ENCODE measurements at regions not wholly inside any gene's neighbourhood (a gene's known extent, or its start where the extent isn't known, plus 50 kb on each side); places are given as distances from the start of the nearest gene placed in this dataset.

- WGBS, 4 donors: 68 to 73% (median 70%) methylated on average over 5 to 6 of the region's 6 CpGs
These were observed 66.5 kb upstream of the ACKR3 start for GRCh38 chr2:236503100-236503499.

GRCh38 chr2:236503583-236503982 lies 66.0 kb upstream of the ACKR3 start:
- no peak for TF ChIP-seq CTCF (IDR thresholded peaks at IDR 0.05)
- no peak for TF ChIP-seq POLR2A (IDR thresholded peaks at IDR 0.05)
- H3K4me1 ChIP-seq: peaks cover 0 to 7% (median 0%) of the 10 kb centered on the region in 12 donors
- ATAC-seq: peak in 2 of 4 donors; percentile 23 to 30
- no peaks in the 10 kb centered on the region for H3K36me3 ChIP-seq
- intact Hi-C loops (cut with DNase I): loop anchor here in 1 of 10 donors (10.0 kb wide), 1 partner anchor 149 kb away; no protein-coding TSS in a partner anchor
- H3K27ac ChIP-seq: no peak overlapping the region
- H3K27me3 ChIP-seq: peaks cover 0 to 18% (median 6%) of the 10 kb centered on the region in 9 donors
- WGBS, 4 donors: 55 to 69% (median 60%) methylated on average over 13 of the region's 13 CpGs
- H3K4me3 ChIP-seq: no peak overlapping the region
- no peak for DNase-seq
- H3K9me3 ChIP-seq: no peaks in the 10 kb centered on the region

More at GRCh38 chr2:236503100-236503499, 66.5 kb upstream of the ACKR3 start:
- TF ChIP-seq CTCF (IDR thresholded peaks at IDR 0.05) (peak in 2 of 12 donors; percentile 12 to 29), POLR2A (IDR thresholded peaks at IDR 0.05) (no peak)
- Histone ChIP-seq H3K4me3 (no peak overlapping the region), H3K36me3 (no peaks in the 10 kb centered on the region), H3K27me3 (peaks cover 0 to 15% (median 4%) of the 10 kb centered on the region in 9 donors), H3K4me1 (peaks cover 0 to 12% (median 0%) of the 10 kb centered on the region in 12 donors), H3K27ac (no peak overlapping the region), H3K9me3 (no peaks in the 10 kb centered on the region)
- DNase-seq (no peak), ATAC-seq (peak in 1 of 4 donors; percentile 12)
- intact Hi-C loops (cut with DNase I): loop anchor here in 1 of 10 donors (10.0 kb wide), 1 partner anchor 148 kb away; no protein-coding TSS in a partner anchor

GRCh38 chr2:236505041-236505440 lies 64.6 kb upstream of the ACKR3 start:
- no peak for ATAC-seq

GRCh38 chr2:236505648-236506047 lies 64.0 kb upstream of the ACKR3 start:
- intact Hi-C loops (cut with DNase I): loop anchor here in 2 of 10 donors (5.0 to 10.0 kb wide), 2 partner anchors 151 to 557 kb away; no protein-coding TSS in a partner anchor
- 65 to 77% (median 66%) methylated on average over 2 of the region's 2 CpGs for WGBS, 4 donors
- ATAC-seq: no peak
- Histone ChIP-seq H3K36me3 (no peaks in the 10 kb centered on the region), H3K4me1 (peaks cover 0 to 7% (median 0%) of the 10 kb centered on the region in 12 donors), H3K4me3 (no peak overlapping the region), H3K27ac (no peak overlapping the region), H3K27me3 (peaks cover 0 to 18% (median 6%) of the 10 kb centered on the region in 9 donors), H3K9me3 (no peaks in the 10 kb centered on the region)
- TF ChIP-seq CTCF (IDR thresholded peaks at IDR 0.05) (no peak), POLR2A (IDR thresholded peaks at IDR 0.05) (no peak)
- no peak for DNase-seq

More at GRCh38 chr2:236505041-236505440, 64.6 kb upstream of the ACKR3 start:
- Histone ChIP-seq H3K4me3 (no peak overlapping the region), H3K27ac (no peak overlapping the region), H3K36me3 (no peaks in the 10 kb centered on the region), H3K9me3 (no peaks in the 10 kb centered on the region), H3K27me3 (peaks cover 0 to 18% (median 6%) of the 10 kb centered on the region in 9 donors), H3K4me1 (peaks cover 0 to 7% (median 0%) of the 10 kb centered on the region in 12 donors)
- no peak for DNase-seq
- 64 to 78% (median 70%) methylated on average over 3 of the region's 3 CpGs for WGBS, 4 donors
- intact Hi-C loops (cut with DNase I): loop anchor here in 2 of 10 donors (5.0 to 10.0 kb wide), 2 partner anchors 150 to 557 kb away; no protein-coding TSS in a partner anchor
- TF ChIP-seq CTCF (IDR thresholded peaks at IDR 0.05): no peak
- no peak for TF ChIP-seq POLR2A (IDR thresholded peaks at IDR 0.05)
